ENCODE measurements at regions not wholly inside any gene's neighbourhood (a gene's known extent, or its start where the extent isn't known, plus 50 kb on each side); places are given as distances from the start of the nearest gene placed in this dataset.

DNA sequence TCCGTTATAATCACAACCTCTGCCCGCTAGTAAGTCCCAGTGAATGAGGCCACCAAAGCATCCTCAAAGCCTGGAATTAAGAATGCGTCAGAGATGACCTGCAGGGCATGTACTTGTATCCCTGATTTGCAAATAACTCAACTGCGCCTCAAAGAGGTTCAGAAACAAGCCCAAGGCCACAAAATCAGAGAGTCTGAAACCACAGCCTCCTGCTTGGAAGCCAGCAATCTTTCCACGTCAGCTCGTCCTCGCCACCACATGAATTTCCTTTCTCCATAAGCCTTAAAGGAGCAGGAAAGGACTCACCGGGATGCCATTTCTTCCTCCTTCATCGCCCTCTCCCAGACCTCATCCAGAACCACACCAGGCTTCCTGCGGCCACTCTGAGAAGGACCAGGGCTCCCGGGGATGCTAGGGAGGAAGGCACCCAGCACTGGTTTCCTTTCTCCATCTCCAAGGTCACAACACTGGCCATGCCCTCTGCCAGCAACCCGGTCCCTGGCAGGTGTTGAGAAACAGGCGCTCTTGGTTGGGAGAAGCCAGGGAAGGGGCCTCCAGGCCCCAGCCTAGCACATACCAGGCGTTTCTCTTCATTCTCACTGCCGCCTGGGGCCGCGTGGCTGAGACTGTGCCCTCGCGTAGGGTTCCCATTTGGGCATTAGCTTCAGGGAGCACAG is 191.2 kb upstream of the DIO3 start:
- DNase-seq (ENCODE audit: low spot score), result no peak

DNA sequence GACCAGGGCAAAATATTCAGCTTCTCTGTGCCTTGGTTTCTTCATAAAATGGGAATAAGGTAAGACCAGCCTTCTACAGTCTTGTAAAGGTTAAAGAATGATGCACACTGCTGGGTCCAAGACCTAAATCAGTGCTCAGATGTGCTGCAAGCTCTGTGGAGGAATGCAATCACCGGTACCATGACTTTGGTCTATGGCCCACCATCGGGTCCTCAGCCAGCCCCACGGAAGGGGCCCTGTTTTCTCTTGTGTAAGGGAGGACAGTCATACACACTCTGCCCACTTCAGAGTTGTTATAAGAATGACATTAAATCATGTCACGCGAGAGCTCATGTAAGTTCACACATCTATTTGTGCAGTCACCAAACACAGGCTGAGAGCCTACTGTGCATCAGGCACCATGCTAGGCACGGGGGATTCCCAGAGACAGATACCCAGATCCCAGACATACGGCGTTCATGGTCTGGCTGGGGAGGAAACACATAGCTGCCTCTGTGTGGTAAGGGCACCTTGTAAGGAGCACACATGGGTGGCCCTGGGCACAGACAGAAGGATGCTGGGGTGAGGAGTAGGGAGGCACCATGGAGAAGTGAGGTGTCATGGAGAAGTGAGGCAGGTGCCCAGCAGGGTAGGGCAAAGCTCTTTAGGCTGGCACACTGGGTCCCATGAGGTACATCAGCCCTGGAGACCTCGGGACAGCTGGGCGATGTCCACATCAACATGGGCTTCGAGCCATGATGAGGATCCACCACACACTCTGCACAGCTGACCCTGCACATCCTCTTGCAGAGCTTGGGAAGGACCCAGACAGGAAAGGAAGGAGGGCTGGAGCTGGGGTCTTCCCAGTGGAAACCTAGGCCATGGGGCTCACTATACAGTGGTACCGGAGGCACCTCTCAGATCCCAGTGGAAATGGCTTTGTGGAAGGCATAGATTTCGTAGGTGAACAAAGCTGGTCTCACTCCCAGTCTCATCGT is 190.4 kb upstream of the DIO3 start:
- no peak for DNase-seq (ENCODE audit: low spot score)

DNA sequence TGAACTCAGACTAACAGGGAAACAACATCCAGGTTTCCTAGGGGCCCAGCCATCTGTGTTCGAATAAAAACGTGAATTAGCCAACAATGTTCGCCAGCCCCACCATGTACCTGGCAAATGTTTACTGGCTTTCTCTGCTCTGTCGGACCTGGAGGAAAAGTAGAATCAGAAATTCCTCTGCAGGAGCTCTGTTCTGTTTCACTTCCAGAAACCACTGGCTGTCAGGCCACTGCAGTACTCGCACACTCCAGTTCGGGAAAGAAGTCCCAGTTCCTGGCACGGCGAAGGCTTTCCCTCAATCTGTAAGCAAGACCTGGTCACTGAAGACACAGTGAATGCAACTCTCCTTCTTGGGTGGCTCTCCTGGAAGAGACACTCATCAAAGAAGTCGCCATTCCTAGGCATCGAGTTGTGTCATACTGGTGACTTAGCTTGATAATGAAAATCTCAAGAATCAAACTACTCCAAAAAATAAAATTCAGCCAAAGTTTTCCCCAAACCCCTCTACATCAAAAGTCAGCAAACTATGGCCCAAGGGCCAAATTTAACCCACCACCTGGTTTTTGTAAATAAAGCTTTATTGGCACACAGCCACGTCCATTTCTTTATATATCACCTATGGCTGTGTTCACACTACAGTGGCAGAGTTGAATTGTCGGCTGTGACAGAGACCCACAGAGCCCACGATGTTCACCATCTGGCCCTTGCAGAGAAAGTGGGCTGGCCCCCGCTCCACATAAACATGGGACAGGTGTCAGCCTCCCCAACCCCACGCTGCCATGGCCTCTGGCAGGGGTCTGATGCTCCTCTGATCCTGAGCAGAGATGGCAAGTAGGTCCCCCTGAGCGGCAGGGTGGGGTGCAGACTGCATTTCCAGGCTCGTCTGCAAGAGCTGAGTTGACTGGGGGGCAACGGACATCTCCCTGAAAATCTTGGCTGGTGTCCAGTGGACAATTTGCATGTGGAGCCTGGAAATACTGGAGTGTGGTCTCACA is 189.2 kb upstream of the DIO3 start:
- DNase-seq (ENCODE audit: low spot score), result no peak

DNA sequence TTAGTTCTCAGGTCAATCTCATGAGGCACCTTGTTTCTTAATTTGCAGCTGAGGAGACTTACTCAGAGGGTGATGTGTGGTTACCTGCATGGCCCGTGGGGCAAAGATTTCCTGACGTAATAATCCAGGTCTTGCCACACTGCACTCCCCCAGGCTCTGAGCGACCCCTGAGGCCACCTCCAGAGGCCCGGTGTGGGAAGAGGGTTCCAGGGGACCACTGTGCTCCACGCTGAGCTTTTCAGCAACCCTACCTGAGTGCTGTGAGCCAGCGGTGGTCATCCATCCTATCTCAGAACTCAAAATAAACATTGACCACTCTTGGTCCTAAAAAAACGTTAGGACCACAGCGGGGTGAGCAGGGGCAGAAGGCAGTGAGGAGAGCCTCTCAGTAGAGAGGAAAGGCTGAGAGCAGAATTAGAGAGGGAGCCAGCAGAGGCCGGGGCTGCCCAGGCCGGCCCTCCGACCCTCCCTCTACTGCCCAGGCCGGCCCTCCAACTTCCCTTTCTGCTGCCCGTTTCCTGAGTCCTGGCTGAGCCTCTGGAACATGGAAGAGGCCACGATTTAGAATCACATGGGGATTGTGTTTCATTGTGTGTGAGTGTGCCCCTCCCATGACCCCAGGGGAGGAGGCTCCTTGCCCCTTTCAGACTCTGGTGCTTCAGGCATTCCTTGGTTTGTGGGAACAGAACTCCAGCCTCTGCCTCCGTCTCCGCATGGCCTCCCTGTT is 188.2 kb upstream of the DIO3 start:
- no peak for DNase-seq (ENCODE audit: low spot score)

DNA sequence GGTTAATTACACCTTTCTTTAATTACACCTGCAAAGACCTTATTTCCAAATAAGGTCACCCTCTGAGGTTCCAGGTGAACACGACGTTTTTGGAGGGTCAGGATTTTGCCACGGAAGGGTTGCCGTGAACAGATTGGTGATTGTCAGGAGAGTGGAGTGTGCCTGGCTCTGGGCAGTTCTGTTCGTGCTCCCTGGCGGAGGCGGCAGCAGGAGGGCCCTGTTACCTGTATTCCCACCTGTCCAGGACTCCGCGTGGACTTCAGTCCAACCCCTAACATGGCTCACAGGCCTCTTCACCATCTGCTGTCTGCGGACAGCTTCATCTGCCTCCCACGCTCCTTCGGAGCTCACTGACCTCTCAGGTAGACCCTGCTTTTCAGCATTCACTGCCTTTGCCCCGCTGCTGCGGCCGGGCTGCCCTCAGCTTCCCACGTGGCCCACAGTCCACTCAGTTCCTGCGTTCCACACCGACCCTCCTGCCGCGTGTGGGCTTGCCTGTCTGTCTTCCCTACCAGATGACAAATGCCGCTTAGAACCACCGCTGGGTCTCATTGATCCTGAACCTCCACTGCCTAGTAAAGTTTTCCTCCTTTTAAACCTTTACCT is 187.5 kb upstream of the DIO3 start:
- DNase-seq (ENCODE audit: low spot score), result no peak

DNA sequence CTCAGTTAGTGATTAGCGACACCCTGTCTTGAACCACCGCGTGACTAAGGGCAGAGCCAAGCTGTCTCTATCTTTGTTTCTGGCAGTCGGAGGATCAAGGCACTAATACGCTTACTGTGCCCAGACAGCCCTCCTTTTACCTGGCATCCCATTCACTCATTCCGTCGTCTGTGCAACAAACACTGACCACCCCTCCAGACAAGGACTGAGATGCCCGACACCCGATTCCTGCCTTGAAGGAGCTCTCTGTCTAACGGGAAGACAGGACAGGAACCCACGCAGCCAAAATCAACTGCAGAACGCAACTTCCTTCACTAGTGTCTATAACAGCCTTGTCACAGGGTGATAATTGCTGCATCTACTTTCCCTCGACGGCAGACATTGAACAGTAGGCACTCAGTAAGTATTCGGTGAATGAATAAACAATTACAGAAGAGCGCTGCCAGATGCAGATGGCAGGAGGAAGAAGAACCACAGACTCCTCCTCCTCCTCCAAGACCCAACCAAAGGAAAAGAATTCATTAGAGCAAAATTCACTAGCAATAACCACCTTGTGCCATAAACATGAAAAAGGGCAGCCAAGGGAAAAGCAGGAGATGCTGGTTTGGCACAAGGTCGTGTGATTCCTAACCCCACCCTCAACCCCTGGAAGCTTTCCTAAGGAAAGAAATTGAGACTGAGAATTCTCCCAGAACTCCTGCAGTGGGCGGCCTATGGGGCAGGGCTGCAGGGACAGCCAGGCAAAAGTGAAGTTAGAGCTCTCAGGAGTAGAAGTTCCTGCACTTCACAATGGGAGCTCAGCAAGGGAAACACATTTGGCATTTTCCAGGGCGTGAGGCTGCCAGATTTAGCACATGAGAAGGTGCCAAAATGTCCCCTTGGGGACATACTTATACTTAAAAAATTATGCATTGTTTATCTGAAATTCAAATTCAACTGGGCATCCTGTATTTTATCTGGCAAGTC is 186.6 kb upstream of the DIO3 start:
- DNase-seq (ENCODE audit: low spot score), result no peak

DNA sequence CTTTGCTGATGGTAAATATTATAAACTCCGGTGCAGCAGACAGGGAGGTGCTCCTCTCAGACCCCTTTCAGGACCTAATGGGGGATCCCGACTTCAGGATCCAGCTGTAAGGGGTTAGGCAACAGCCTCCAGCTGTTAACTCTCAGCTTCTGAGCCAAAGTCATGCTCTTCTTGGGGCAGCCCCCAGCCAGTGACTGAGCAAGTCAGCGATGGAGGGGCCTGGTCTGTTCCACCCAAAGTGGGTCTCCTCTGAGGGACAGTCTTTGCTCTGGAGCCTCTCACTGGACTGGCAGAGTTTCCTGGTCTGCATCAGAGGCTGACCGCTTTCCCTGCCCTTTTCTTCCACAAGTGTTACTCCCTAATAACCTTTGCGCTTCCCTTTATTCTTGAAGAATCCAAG is 184.2 kb upstream of the DIO3 start:
- no peak for DNase-seq (ENCODE audit: low spot score)

DNA sequence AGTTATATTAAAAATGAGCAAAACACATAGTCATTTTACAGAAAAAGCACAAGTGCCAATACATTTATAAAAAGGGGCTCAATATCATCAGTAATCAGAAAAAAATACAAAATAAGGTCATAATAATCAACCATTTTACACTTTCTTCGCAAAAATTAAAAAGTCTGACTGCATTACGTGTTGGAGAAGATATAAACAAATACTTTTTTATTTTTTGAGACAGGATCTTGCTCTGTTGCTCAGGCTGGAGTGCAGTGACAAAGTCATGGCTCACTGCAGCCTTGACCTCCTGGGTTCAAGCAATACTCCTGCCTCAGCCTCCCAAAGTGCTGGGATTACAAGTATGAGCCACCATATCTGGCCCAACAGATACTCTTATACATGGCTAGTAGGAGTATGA is 181.5 kb upstream of the DIO3 start:
- no peak for DNase-seq (ENCODE audit: low spot score)

DNA sequence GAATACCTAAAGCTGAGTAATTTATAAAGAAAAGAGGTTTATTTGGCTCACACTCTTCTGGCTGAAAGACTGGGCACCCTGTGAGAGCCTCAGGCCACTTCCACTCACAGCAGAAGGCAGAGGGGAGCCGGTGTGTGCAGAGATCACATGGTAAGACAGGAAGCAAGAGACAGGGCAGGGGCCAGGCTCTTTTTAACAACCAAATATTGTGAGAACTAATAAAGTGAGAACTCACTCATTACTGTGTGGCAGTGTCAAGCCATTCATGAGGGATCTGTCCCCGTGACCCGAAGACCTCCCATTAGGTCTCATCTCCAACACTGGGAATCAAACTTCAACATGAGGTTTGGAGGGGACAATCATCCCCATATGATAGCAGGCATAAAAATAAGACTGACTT is 180.8 kb upstream of the DIO3 start:
- no peak for DNase-seq (ENCODE audit: low spot score)

DNA sequence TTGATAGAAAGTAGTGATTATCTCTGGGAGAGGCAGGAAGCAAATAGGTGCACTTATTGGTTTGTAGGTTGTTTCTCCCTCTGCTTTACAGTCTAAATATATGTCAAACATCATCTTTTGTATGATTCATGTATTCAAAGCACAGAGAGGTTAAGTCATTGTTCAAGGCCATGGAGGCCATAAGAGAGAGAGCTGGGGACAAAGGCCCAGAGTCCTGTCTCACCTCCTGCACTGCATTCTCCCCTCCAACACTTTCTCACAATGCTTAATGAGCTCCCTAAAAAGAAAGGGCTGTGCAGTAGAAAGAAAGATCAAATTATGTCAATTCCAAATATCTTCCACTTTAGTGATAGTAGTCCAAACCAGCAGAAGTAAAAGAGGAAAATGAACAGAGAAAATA is 180.4 kb upstream of the DIO3 start:
- no peak for DNase-seq (ENCODE audit: low spot score)

DNA sequence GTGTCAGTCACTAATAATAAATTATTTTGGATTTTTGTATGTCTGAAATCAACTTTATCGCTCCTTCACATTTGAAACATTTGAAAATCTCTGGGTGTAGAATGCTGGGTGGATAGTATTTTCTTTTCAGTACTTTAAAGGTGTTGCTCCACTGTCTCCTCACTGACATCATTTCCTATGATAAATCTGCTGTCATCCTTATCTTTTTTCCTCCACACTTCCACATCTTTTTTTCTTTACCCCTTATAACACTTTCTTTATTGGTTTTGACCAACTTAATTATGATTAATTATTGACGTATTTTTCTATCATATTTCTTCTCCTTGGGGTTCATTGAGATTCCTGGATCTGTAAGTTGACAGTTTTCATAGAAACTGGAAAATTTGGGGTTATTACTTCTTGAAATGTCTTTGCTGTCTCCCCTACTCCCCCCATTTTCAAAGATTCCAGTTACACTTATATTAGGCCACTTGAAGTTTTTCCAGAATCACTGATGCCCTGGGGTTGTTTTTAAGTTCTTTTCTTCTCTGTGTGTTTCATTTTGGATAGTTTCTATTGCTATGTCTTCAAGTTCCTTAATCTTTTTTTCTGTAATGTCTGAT is 177.5 kb upstream of the DIO3 start:
- DNase-seq (ENCODE audit: low spot score), result no peak

DNA sequence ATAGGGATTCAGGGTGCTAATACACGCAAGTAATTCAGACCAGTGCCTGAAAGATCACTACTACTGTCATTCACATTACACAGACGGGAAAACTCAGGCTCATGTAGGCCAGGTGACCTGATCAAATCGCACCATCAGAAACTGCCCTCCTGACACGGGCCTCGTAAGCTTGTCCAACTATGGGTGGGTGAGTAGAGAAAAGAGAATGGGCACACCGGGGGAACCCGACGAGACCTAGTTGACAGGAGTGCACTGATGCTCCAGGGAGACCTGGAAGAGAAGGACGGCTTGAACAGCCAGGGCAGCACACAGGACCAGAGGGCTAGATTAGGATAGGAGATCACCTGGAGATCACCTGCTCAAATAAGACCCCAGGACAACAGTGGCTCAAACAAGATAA is 166.9 kb upstream of the DIO3 start:
- DNase-seq (ENCODE audit: low spot score), result no peak

DNA sequence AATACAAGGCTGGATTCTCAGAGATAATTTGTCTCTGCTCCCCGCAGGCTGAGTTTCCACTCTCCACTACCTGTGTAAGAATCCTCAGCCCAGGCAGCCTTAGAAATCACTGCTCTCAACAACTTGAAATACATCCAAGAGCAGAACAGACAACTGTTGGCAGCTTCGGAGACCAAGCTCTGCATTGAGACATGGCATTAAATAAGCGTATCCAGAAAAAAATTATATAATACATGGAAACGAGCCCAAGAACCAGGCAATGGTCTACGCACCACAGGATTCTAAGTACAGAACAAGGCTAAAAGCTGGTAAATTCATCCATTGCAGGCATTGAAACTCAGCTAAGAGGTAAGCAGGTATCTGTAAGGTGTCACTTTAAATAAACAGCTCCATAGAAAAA is 165.5 kb upstream of the DIO3 start:
- DNase-seq (ENCODE audit: low spot score), result no peak

DNA sequence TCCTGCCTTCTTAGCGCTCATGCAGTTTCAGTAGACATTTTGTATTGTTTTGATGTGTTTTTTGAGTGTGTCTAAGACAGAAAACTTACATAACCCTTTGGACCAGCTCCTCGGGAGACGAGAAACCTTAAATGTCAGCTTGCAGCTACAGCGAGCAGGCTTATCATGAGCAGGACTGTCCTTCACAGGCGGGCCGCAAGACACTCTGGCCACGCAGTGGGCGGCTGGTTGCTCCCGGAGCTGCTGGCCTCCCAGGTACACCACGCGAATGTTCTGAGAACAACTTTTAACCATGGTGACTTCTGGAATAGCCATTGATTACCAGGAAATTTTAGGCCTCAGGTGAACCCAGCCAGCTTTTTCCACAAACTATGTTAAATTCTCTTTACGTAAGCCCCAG is 164.1 kb upstream of the DIO3 start:
- no peak for DNase-seq (ENCODE audit: low spot score)

DNA sequence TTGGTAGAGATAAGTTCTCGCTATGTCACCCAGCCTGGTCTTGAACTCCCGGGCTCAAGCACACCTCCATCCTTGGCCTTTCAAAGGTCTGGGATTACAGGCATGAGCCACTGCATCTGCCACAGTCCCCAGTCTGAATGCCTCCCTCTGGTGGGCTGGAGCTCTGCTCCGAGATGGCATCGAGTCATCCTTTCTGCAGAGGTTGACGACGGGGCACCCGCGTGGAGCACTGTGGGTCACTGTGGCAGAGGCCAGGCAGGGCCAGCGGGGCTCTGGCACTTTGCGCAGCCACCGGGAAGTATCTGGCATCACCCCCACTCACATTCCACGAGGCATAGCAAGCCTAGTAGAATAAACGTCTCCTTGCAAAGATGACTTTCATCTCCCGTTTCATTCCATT is 163.3 kb upstream of the DIO3 start:
- no peak for DNase-seq (ENCODE audit: low spot score)

DNA sequence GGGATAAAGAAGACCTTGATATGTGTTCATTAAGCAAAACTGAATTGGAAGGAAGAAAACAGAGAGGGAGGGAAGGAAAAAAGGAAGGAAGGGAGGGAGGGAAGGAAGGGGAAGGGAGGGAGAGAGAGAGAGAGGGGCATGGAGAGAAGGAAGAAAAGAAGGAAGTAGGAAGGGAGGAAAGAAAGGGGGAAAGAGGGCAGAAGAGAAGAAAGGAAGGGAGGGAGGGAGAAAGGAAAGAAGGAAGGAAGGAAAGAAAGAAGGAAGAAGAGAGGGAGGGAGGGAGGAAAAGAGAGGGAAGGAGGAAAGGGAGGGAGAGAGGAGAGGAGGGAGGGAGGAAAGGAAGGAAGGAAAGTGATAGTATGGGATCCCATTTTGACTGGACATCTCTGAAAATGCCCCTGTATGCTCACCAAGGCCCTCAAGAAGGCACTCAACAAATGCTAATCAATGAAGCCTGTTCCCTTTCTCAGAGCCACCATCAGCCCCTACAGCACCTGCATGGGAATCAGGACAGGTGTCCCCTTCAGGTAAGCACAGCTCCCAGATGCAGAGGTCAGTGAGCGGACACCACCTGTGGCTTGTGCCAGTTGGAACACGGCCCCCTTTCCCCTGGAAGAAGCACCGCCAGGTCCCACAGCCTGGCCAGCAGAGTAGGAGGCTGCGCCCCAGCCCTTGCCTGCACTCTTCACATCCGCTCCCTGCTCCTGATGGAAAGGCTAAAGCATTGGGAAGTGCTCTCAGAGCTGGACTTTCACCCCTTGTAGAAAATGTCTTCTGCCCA is 161.4 kb upstream of the DIO3 start:
- no peak for DNase-seq (ENCODE audit: low spot score)

DNA sequence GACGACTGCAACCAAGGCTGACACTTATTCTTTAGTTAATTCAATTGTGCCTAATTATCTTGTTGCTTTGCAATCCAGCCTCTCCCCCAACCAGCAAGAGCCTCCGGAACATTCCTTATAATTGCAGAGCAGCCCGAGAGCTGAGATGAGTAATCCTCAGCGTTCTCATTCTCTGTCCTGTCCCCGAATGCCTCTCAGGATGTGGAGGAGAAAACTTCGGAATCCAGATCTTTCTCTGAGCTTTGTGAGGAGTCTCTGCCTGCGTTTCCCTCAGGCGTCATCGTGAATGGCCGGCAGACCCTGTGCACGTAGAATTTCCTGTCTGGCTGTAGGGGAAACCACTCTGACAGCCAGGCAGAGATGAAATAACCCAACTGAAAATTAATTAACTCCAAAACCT is 160.5 kb upstream of the DIO3 start:
- peak; percentile 37 for DNase-seq (ENCODE audit: low spot score)

DNA sequence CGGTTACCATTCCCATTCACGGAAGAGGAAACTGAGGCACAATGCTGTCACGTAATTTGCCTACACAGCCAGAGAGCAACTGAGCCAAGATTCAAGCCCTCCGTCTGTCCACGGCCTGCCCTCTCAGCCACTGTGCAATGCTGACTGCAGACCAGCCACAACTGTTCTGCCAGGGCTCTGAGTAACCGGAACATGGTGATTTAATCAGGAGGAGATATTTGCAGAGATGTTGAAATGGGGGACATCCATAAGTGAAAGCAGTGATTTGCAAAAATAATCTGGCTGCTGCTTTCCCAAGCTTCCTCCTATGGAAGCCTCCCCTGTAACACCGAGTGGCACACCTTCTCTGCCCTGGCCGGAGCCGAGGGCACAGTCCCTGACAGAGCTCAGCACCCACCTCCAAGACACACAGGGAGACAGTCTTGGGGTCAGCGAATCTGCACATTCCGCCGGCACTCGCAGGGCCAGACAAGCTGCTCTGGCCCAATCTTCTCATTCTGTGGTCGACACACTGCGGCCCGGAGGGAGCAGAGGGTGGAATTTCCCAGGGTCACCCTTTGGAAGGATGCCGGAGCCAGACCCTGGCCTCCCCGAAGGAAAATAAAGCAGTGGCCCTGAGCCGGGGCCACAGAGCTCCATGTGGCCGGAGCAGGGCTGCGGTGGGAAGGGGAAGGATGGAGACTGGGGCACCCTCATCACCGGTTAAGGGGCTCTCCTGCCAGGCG is 158.2 kb upstream of the DIO3 start:
- no peak for DNase-seq (ENCODE audit: low spot score)

Measured in AG08396 (cell line).